ENCODE measurements at regions not wholly inside any gene's neighbourhood (a gene's known extent, or its start where the extent isn't known, plus 50 kb on each side); places are given as distances from the start of the nearest gene placed in this dataset.

GRCh38 chr7:22962775-22963350, 51.1 kb downstream of the HYCC1 start:
- DNase-seq = no peak

GRCh38 chr7:22958742-22959141, 55.2 kb downstream of the HYCC1 start:
- DNase-seq = no peak

- DNase-seq = no peak
Observed at GRCh38 chr7:22954251-22954650, 59.7 kb downstream of the HYCC1 start.

GRCh38 chr7:22952306-22953015, 61.5 kb downstream of the HYCC1 start:
- no peak for DNase-seq

- no peak for DNase-seq
Observed at GRCh38 chr7:22949944-22950343, 64.0 kb downstream of the HYCC1 start.

- DNase-seq = no peak
Observed at GRCh38 chr7:22949221-22949620, 64.7 kb downstream of the HYCC1 start.

GRCh38 chr7:22948770-22949169, 65.2 kb downstream of the HYCC1 start:
- DNase-seq = no peak

GRCh38 chr7:22945584-22945983, 68.3 kb downstream of the HYCC1 start:
- DNase-seq = peak; percentile 65

- no peak for DNase-seq
Observed at GRCh38 chr7:22944510-22944909, 69.4 kb downstream of the HYCC1 start.

GRCh38 chr7:22944022-22944421, 69.9 kb downstream of the HYCC1 start:
- DNase-seq = peak; percentile 33

GRCh38 chr7:22942191-22942590, 71.7 kb downstream of the HYCC1 start:
- DNase-seq = no peak

GRCh38 chr7:22939842-22940241, 74.1 kb downstream of the HYCC1 start:
- DNase-seq = no peak

GRCh38 chr7:22937946-22938345, 76.0 kb downstream of the HYCC1 start:
- no peak for DNase-seq

GRCh38 chr7:22936246-22936645, 77.7 kb downstream of the HYCC1 start:
- no peak for DNase-seq

- peak; percentile 36 for DNase-seq
Observed at GRCh38 chr7:22935269-22935668, 78.7 kb downstream of the HYCC1 start.

GRCh38 chr7:22934473-22935065, 79.4 kb downstream of the HYCC1 start:
- no peak for DNase-seq

GRCh38 chr7:22934023-22934422, 79.9 kb downstream of the HYCC1 start:
- DNase-seq = no peak

GRCh38 chr7:22932896-22933295, 81.0 kb downstream of the HYCC1 start:
- DNase-seq = no peak

- DNase-seq = no peak
Observed at GRCh38 chr7:22931011-22931410, 82.9 kb downstream of the HYCC1 start.

- DNase-seq = no peak
Observed at GRCh38 chr7:22922307-22922706, 91.6 kb downstream of the HYCC1 start.

- no peak for DNase-seq
Observed at GRCh38 chr7:22921386-22922086, 92.4 kb downstream of the HYCC1 start.

- DNase-seq = no peak
Observed at GRCh38 chr7:22920672-22921071, 93.3 kb downstream of the HYCC1 start.

- DNase-seq = no peak
Observed at GRCh38 chr7:22913158-22913557, 90.5 kb upstream of the TOMM7 start.

- DNase-seq = no peak
Observed at GRCh38 chr7:22911889-22912288, 89.2 kb upstream of the TOMM7 start.

Data from femur (tissue), 1 donor.